ENCODE measurements at regions not wholly inside any gene's neighbourhood (a gene's known extent, or its start where the extent isn't known, plus 50 kb on each side); places are given as distances from the start of the nearest gene placed in this dataset.

DNA sequence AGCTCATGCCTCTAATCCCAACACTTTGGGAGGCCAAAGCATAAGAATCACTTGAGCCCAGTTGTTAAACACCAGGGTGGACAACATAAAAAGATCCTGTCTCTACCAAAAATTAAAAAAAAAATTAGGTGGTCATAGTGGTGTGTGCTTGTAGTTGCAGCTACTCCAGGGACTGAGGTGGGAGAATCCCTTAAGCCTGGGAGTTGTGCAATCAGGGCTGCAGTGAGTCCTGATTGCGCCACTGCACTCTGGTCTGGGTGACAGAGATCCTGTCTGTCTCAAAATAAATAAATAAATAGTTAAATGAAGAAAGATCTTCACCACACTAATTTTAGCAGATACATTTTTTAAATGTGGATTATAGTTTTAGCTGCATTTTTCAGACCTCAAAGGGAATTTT is 433.2 kb downstream of the MAT2B start:
- TF ChIP-seq, protein P1, sequence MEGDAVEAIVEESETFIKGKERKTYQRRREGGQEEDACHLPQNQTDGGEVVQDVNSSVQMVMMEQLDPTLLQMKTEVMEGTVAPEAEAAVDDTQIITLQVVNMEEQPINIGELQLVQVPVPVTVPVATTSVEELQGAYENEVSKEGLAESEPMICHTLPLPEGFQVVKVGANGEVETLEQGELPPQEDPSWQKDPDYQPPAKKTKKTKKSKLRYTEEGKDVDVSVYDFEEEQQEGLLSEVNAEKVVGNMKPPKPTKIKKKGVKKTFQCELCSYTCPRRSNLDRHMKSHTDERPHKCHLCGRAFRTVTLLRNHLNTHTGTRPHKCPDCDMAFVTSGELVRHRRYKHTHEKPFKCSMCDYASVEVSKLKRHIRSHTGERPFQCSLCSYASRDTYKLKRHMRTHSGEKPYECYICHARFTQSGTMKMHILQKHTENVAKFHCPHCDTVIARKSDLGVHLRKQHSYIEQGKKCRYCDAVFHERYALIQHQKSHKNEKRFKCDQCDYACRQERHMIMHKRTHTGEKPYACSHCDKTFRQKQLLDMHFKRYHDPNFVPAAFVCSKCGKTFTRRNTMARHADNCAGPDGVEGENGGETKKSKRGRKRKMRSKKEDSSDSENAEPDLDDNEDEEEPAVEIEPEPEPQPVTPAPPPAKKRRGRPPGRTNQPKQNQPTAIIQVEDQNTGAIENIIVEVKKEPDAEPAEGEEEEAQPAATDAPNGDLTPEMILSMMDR (IDR thresholded peaks at IDR 0.05; ENCODE audit: poor library complexity) = no peak
- TF ChIP-seq EZH2phosphoT487 (IDR thresholded peaks at IDR 0.05; ENCODE audit: low read depth, severe bottlenecking, unreplicated experiment) (no peak), EZH2 (IDR thresholded peaks at IDR 0.05; ENCODE audit: borderline replicate concordance) (no peak)
- Histone ChIP-seq H3K27me3 (no peaks in the 10 kb centered on the region), H3K9me2 (replicated peaks; ENCODE audit: insufficient read depth) (no peaks in the 10 kb centered on the region), H3K36me3 (replicated peaks; ENCODE audit: insufficient read depth, low read depth) (no peaks in the 10 kb centered on the region), H3K27ac (no peak overlapping the region), H2AFZ (no peak overlapping the region), H3K79me2 (no peaks in the 10 kb centered on the region), H4K20me1 (ENCODE audit: insufficient read depth, poor library complexity, severe bottlenecking) (no peaks in the 10 kb centered on the region), H3K4me2 (no peak overlapping the region), H3K4me1 (ENCODE audit: insufficient read depth) (no peaks in the 10 kb centered on the region), H3K9me3 (ENCODE audit: low read depth) (no peaks in the 10 kb centered on the region), H3K4me3 (no peak overlapping the region)
- 77% methylated on average over 1 of the region's 1 CpG for WGBS (ENCODE audit: low lambda C conversion rate, missing lambda C conversion rate)
- peak; percentile 47 for DNase-seq (ENCODE audit: low spot score)

DNA sequence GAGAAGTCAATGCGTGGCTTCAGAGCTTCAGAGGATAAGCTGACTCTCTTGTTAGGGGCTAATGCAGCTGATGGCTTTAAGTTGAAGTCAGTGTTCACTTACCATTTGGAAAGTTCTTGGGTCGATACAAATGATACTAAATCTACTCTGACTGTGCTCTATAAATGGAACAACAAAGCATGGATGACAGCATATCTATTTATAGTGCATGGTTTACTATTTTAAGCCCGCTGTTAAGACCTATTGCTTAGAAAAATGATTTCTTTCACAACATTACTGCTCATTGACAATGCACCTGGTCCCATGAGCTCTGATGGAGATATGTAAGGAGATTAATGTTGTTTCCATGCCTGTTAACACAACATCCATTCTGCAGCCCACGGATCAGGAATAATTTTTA is 435.7 kb downstream of the MAT2B start:
- Histone ChIP-seq H3K27ac (no peak overlapping the region), H3K9me2 (replicated peaks; ENCODE audit: insufficient read depth) (no peaks in the 10 kb centered on the region), H4K20me1 (ENCODE audit: insufficient read depth, poor library complexity, severe bottlenecking) (no peaks in the 10 kb centered on the region), H3K4me3 (no peak overlapping the region), H3K4me1 (ENCODE audit: insufficient read depth) (no peaks in the 10 kb centered on the region), H3K27me3 (no peaks in the 10 kb centered on the region), H3K79me2 (no peaks in the 10 kb centered on the region), H2AFZ (no peak overlapping the region), H3K4me2 (no peak overlapping the region), H3K9me3 (ENCODE audit: low read depth) (no peaks in the 10 kb centered on the region), H3K36me3 (replicated peaks; ENCODE audit: insufficient read depth, low read depth) (no peaks in the 10 kb centered on the region)
- WGBS (ENCODE audit: low lambda C conversion rate, missing lambda C conversion rate) = 87% methylated on average over 4 of the region's 4 CpGs
- DNase-seq (ENCODE audit: low spot score) = no peak
- TF ChIP-seq, protein P1 (IDR thresholded peaks at IDR 0.05; ENCODE audit: poor library complexity) = no peak
- TF ChIP-seq EZH2 (IDR thresholded peaks at IDR 0.05; ENCODE audit: borderline replicate concordance) (no peak), EZH2phosphoT487 (IDR thresholded peaks at IDR 0.05; ENCODE audit: low read depth, severe bottlenecking, unreplicated experiment) (no peak)

DNA sequence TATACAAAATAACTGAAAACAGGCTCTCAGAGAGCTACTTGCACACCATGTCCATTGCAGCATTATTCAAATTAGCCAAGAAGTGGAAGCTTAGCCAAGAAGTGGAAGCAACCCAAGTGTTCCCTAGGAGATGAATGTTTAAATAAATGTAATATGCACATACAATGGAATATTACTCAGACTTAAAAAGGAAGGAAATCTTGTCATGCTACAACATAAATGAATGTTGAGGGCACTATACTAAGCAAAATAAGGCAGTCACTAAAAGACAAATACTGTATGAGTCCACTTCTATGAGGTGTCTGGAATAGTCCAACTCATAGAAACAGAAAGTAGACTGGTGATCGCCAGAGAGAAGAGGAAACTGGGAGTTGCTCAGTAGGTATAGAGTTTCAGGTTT is 438.1 kb downstream of the MAT2B start:
- TF ChIP-seq, protein P1 (IDR thresholded peaks at IDR 0.05; ENCODE audit: poor library complexity) = no peak
- TF ChIP-seq EZH2 (IDR thresholded peaks at IDR 0.05; ENCODE audit: borderline replicate concordance) (no peak), EZH2phosphoT487 (IDR thresholded peaks at IDR 0.05; ENCODE audit: low read depth, severe bottlenecking, unreplicated experiment) (no peak)
- H2AFZ ChIP-seq = no peak overlapping the region

DNA sequence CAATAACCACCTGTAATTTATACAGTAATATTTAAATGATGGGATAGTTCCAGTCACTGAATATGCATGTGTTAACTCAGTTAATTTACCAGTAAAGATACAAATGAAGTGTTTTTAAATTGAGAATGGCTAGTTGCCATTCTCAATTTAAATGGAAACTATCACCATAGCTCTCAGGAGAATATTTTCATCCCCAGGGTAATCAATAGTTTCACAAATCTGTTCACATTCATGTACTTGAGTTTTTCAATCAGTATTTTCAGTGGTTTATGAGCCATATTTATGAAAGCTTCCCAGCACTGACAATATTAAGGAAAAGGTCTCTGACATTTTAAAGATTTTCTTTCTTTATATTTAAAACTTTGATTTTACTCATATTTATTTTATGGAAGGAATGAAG is 439.3 kb downstream of the MAT2B start:
- H3K79me2 ChIP-seq = no peaks in the 10 kb centered on the region
- no peak overlapping the region for H3K4me3 ChIP-seq
- no peak overlapping the region for H3K4me2 ChIP-seq
- H3K27ac ChIP-seq = no peak overlapping the region
- no peaks in the 10 kb centered on the region for H4K20me1 ChIP-seq (ENCODE audit: insufficient read depth, poor library complexity, severe bottlenecking)
- no peak for DNase-seq (ENCODE audit: low spot score)
- H3K9me2 ChIP-seq (replicated peaks; ENCODE audit: insufficient read depth) = no peaks in the 10 kb centered on the region
- no peak for TF ChIP-seq EZH2phosphoT487 (IDR thresholded peaks at IDR 0.05; ENCODE audit: low read depth, severe bottlenecking, unreplicated experiment)
- no peak for TF ChIP-seq EZH2 (IDR thresholded peaks at IDR 0.05; ENCODE audit: borderline replicate concordance)
- TF ChIP-seq, protein P1 (IDR thresholded peaks at IDR 0.05; ENCODE audit: poor library complexity) = no peak
- no peak overlapping the region for H2AFZ ChIP-seq
- H3K27me3 ChIP-seq = no peaks in the 10 kb centered on the region
- no peaks in the 10 kb centered on the region for H3K9me3 ChIP-seq (ENCODE audit: low read depth)
- no peaks in the 10 kb centered on the region for H3K4me1 ChIP-seq (ENCODE audit: insufficient read depth)
- H3K36me3 ChIP-seq (replicated peaks; ENCODE audit: insufficient read depth, low read depth) = no peaks in the 10 kb centered on the region

More for the DNA sequence above, 438.1 kb downstream of the MAT2B start:
- no peaks in the 10 kb centered on the region for H4K20me1 ChIP-seq (ENCODE audit: insufficient read depth, poor library complexity, severe bottlenecking)
- H3K27ac ChIP-seq = no peak overlapping the region
- H3K9me2 ChIP-seq (replicated peaks; ENCODE audit: insufficient read depth) = no peaks in the 10 kb centered on the region
- 100% methylated on average over 1 of the region's 1 CpG for WGBS (ENCODE audit: low lambda C conversion rate, missing lambda C conversion rate)
- no peaks in the 10 kb centered on the region for H3K79me2 ChIP-seq
- no peaks in the 10 kb centered on the region for H3K36me3 ChIP-seq (replicated peaks; ENCODE audit: insufficient read depth, low read depth)
- H3K4me3 ChIP-seq = no peak overlapping the region
- H3K4me1 ChIP-seq (ENCODE audit: insufficient read depth) = no peaks in the 10 kb centered on the region
- H3K27me3 ChIP-seq = no peaks in the 10 kb centered on the region
- no peaks in the 10 kb centered on the region for H3K9me3 ChIP-seq (ENCODE audit: low read depth)
- H3K4me2 ChIP-seq = no peak overlapping the region
- DNase-seq (ENCODE audit: low spot score) = no peak

All from hepatocyte (in vitro differentiated cells).